Body of pancreas (tissue), 4 donors: ENCODE measurements at regions not wholly inside any gene's neighbourhood (a gene's known extent, or its start where the extent isn't known, plus 50 kb on each side); places are given as distances from the start of the nearest gene placed in this dataset.

Experiments
- ATAC-seq: fragments of 150-250 bp; one replicate; pipeline ENCODE4 v1.9.1; 2016
- DNase-seq, 4 donors: peaks; one replicate each; pipeline ENCODE4 v3.0.0-alpha.2; 2019
- H3K27ac ChIP-seq, 4 donors: fragments of 200-600 bp; sonication (generic); 1 replicate in 3 of 4; 2 replicates in 1 of 4; pipeline versions ENCODE4 v1.5.1 to v1.6.1; 2016 to 2019; ENCODE audit warnings: mild to moderate bottlenecking in 1 of 4, mixed read lengths in 1 of 4, moderate library complexity in 1 of 4
- H3K27me3 ChIP-seq, 2 donors: fragments of 200-600 bp; sonication (generic); one replicate each; pipeline ENCODE4 v1.6.0; 2016; ENCODE audit warnings: mild to moderate bottlenecking in 1 of 2
- H3K36me3 ChIP-seq, 2 donors: fragments of 200-600 bp; sonication (generic); replicated peaks in 1 of 2; 2 replicates each; pipeline ENCODE4 v1.5.1; 2016; ENCODE audit warnings: low read depth in 2 of 2; ENCODE audit not compliant: insufficient read depth in 1 of 2
- H3K4me1 ChIP-seq: fragments of 200-600 bp; sonication (generic); one replicate; pipeline ENCODE4 v1.6.0; 2016
- H3K4me3 ChIP-seq, 2 donors: fragments of 200-600 bp; sonication (generic); 1 replicate in 1 of 2; 2 replicates in 1 of 2; pipeline ENCODE4 v1.5.1; 2016 to 2019
- H3K9me3 ChIP-seq, 3 donors: fragments of 200-600 bp; sonication (generic); 1 replicate in 2 of 3; 2 replicates in 1 of 3; pipeline ENCODE4 v1.5.1; 2016
- CTCF ChIP-seq, 7 experiments: fragments of 450-650 bp in 4 of 7; fragments of 200-600 bp in 3 of 7; sonication (generic) in 3 of 7; IDR thresholded peaks; one replicate each; pipeline ENCODE4 v1.5.1; 2016 to 2019; ENCODE audit warnings: antibody characterized with exemption in 7 of 7
- POLR2A ChIP-seq, 3 donors: fragments of 450-650 bp; IDR thresholded peaks; one replicate each; pipeline ENCODE4 v1.6.1; 2016; ENCODE audit warnings: antibody characterized with exemption in 3 of 3, mild to moderate bottlenecking in 2 of 3
- WGBS, 2 donors: methylation state at CpG; one replicate each; pipeline ENCODE4 v1.1.5; 2017; 5-methylcytosine and 5-hydroxymethylcytosine counted together
- intact Hi-C: fragments of 100-400 bp; cut with DNase I; formaldehyde crosslinking; loops from one replicate; pipeline ENCODE4 v1.15.1; 2023

GRCh38 chr19:46931202-46931601 lies 70.4 kb downstream of the ARHGAP35 start:
- ATAC-seq (no peak), DNase-seq (no peak)
- TF ChIP-seq CTCF (IDR thresholded peaks at IDR 0.05), result no peak
- TF ChIP-seq POLR2A (IDR thresholded peaks at IDR 0.05), result no peak
- Histone ChIP-seq H3K4me3 (no peak overlapping the region), H3K9me3 (no peaks in the 10 kb centered on the region), H3K27me3 (no peaks in the 10 kb centered on the region), H3K27ac (no peak overlapping the region), H3K4me1 (no peaks in the 10 kb centered on the region), H3K36me3 (no peaks in the 10 kb centered on the region)
- intact Hi-C loops, result no loop called here
- 61 to 66% methylated on average over 5 of the region's 5 CpGs for WGBS, 2 donors

- H3K4me1 ChIP-seq, result no peaks in the 10 kb centered on the region
- DNase-seq, result no peak
These were observed 71.5 kb downstream of the ARHGAP35 start for GRCh38 chr19:46932346-46932745.

GRCh38 chr19:46935066-46935663 lies 74.4 kb downstream of the ARHGAP35 start:
- TF ChIP-seq POLR2A (IDR thresholded peaks at IDR 0.05), result no peak
- TF ChIP-seq CTCF (IDR thresholded peaks at IDR 0.05), result no peak
- H3K9me3 ChIP-seq, result no peaks in the 10 kb centered on the region
- WGBS, 2 donors, result 72 to 74% methylated on average over 7 of the region's 7 CpGs
- intact Hi-C loops, result no loop called here
- H3K4me3 ChIP-seq, result no peak overlapping the region
- H3K27me3 ChIP-seq, result no peaks in the 10 kb centered on the region
- H3K4me1 ChIP-seq, result no peaks in the 10 kb centered on the region
- peak overlapping the region in 1 of 4 donors; percentile 8 for H3K27ac ChIP-seq
- peaks cover 0 to 5% of the 10 kb centered on the region in 2 donors for H3K36me3 ChIP-seq
- DNase-seq (no peak), ATAC-seq (no peak)

More at GRCh38 chr19:46932346-46932745, 71.5 kb downstream of the ARHGAP35 start:
- Histone ChIP-seq H3K4me3 (no peak overlapping the region), H3K27ac (no peak overlapping the region), H3K9me3 (no peaks in the 10 kb centered on the region), H3K36me3 (peaks cover 0 to 1% of the 10 kb centered on the region in 2 donors), H3K27me3 (no peaks in the 10 kb centered on the region)
- intact Hi-C loops, result no loop called here
- no peak for ATAC-seq
- TF ChIP-seq CTCF (IDR thresholded peaks at IDR 0.05) (no peak), POLR2A (IDR thresholded peaks at IDR 0.05) (no peak)
- 57 to 58% methylated on average over 2 of the region's 2 CpGs for WGBS, 2 donors

GRCh38 chr19:46943150-46943946 lies 76.3 kb upstream of the NPAS1 start:
- intact Hi-C loops, result no loop called here
- 90 to 91% methylated on average over 10 of the region's 10 CpGs for WGBS, 2 donors
- H3K4me1 ChIP-seq, result peaks cover 28% of the 10 kb centered on the region
- no peak for DNase-seq
- no peaks in the 10 kb centered on the region for H3K9me3 ChIP-seq
- no peak overlapping the region for H3K27ac ChIP-seq
- no peak for TF ChIP-seq CTCF (IDR thresholded peaks at IDR 0.05)
- no peak for TF ChIP-seq POLR2A (IDR thresholded peaks at IDR 0.05)
- H3K36me3 ChIP-seq, result peaks cover 0 to 2% of the 10 kb centered on the region in 2 donors
- no peaks in the 10 kb centered on the region for H3K27me3 ChIP-seq
- no peak for ATAC-seq
- no peak overlapping the region for H3K4me3 ChIP-seq
